ENCODE measurements at regions not wholly inside any gene's neighbourhood (a gene's known extent, or its start where the extent isn't known, plus 50 kb on each side); places are given as distances from the start of the nearest gene placed in this dataset.

DNA sequence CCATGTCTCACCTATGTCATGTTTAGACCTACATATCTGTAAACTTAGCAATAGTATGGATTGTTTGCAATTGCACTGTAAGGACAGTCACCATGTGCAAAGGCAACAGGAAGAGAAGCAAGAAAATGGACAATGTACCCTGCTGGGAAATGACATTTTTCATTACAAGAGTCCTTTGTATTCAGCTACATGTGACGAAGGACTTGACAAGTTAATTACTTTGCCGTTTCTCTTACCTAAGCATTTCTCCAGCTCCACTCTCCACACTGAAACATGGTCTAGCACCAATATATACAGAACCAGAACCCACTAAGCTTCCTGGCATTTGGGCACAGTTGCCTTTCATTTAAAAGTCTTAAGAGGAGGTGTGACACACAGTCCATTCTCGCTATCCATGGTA is 76.6 kb upstream of the PFKP start:
- Histone ChIP-seq H3K4me3 (ENCODE audit: low read depth in 1 of 2, low read length in 2 of 2) (no peak overlapping the region), H3K79me2 (ENCODE audit: insufficient read depth, low read length) (no peaks in the 10 kb centered on the region), H4K20me1 (ENCODE audit: insufficient read depth, low read length) (no peaks in the 10 kb centered on the region), H3K36me3 (ENCODE audit: insufficient read depth, low read length) (no peaks in the 10 kb centered on the region), H3K27ac (ENCODE audit: low read length) (no peak overlapping the region), H3K9me3 (ENCODE audit: insufficient read depth, low read length, severe bottlenecking) (peaks cover 8% of the 10 kb centered on the region), H3K27me3 (ENCODE audit: insufficient read depth, low read length, poor library complexity) (peaks cover 3% of the 10 kb centered on the region), H2AFZ (ENCODE audit: low read depth, low read length) (no peak overlapping the region), H3K9ac (ENCODE audit: low read depth, low read length) (no peak overlapping the region), H3K4me2 (ENCODE audit: insufficient read depth, low read length) (no peak overlapping the region), H3K4me1 (ENCODE audit: insufficient read depth, low read length) (no peaks in the 10 kb centered on the region)
- ATAC-seq (ENCODE audit: insufficient read depth, low read depth) (no peak), DNase-seq (no peak)
- TF ChIP-seq EZH2 (IDR thresholded peaks at IDR 0.05; ENCODE audit: borderline replicate concordance, low read depth, low read length, severe bottlenecking) = no peak
- TF ChIP-seq, protein P1, sequence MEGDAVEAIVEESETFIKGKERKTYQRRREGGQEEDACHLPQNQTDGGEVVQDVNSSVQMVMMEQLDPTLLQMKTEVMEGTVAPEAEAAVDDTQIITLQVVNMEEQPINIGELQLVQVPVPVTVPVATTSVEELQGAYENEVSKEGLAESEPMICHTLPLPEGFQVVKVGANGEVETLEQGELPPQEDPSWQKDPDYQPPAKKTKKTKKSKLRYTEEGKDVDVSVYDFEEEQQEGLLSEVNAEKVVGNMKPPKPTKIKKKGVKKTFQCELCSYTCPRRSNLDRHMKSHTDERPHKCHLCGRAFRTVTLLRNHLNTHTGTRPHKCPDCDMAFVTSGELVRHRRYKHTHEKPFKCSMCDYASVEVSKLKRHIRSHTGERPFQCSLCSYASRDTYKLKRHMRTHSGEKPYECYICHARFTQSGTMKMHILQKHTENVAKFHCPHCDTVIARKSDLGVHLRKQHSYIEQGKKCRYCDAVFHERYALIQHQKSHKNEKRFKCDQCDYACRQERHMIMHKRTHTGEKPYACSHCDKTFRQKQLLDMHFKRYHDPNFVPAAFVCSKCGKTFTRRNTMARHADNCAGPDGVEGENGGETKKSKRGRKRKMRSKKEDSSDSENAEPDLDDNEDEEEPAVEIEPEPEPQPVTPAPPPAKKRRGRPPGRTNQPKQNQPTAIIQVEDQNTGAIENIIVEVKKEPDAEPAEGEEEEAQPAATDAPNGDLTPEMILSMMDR (IDR thresholded peaks at IDR 0.05; ENCODE audit: borderline replicate concordance, extremely low read depth, low read length, poor library complexity, severe bottlenecking) = no peak

DNA sequence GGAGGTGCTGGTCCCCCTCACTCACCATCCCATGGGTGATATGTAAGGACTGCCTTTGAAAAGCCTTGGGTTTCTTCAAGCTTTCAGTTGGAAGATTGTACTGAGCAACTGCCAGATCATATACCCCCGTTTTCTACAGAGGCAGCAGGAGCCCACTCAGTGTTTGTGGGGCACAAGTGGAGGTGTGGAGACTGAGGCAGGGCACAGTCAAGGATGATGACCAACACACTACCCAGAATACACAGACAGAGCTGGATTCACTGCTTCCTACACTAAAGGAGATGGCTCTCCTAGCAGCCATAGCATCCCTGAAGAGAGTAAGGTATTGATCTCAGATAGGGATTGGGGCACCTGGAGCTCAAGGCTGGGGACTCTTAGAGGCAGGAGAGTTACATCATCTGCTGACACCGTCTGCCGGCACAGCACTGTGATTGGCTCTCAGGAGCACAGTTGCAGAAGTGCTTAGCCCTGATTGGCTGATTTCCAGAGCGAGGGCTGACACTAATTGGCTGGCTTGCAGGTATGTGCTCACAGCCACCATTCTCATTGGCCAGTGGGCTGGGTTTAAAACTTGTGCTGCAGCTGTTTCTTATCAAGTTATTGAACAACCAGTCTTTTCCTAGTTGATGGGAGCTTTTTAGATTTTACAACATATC is 77.9 kb upstream of the PFKP start:
- Histone ChIP-seq H2AFZ (ENCODE audit: low read depth, low read length) (no peak overlapping the region), H4K20me1 (ENCODE audit: insufficient read depth, low read length) (no peaks in the 10 kb centered on the region), H3K27me3 (ENCODE audit: insufficient read depth, low read length, poor library complexity) (peaks cover 5% of the 10 kb centered on the region), H3K27ac (ENCODE audit: low read length) (no peak overlapping the region), H3K4me3 (ENCODE audit: low read depth in 1 of 2, low read length in 2 of 2) (no peak overlapping the region), H3K9ac (ENCODE audit: low read depth, low read length) (no peak overlapping the region), H3K4me2 (ENCODE audit: insufficient read depth, low read length) (no peak overlapping the region), H3K9me3 (ENCODE audit: insufficient read depth, low read length, severe bottlenecking) (peaks cover 8% of the 10 kb centered on the region), H3K36me3 (ENCODE audit: insufficient read depth, low read length) (no peaks in the 10 kb centered on the region), H3K79me2 (ENCODE audit: insufficient read depth, low read length) (no peaks in the 10 kb centered on the region), H3K4me1 (ENCODE audit: insufficient read depth, low read length) (no peaks in the 10 kb centered on the region)
- ATAC-seq (ENCODE audit: insufficient read depth, low read depth) (no peak), DNase-seq (no peak)
- TF ChIP-seq, protein P1 (IDR thresholded peaks at IDR 0.05; ENCODE audit: borderline replicate concordance, extremely low read depth, low read length, poor library complexity, severe bottlenecking) = no peak
- no peak for TF ChIP-seq EZH2 (IDR thresholded peaks at IDR 0.05; ENCODE audit: borderline replicate concordance, low read depth, low read length, severe bottlenecking)

DNA sequence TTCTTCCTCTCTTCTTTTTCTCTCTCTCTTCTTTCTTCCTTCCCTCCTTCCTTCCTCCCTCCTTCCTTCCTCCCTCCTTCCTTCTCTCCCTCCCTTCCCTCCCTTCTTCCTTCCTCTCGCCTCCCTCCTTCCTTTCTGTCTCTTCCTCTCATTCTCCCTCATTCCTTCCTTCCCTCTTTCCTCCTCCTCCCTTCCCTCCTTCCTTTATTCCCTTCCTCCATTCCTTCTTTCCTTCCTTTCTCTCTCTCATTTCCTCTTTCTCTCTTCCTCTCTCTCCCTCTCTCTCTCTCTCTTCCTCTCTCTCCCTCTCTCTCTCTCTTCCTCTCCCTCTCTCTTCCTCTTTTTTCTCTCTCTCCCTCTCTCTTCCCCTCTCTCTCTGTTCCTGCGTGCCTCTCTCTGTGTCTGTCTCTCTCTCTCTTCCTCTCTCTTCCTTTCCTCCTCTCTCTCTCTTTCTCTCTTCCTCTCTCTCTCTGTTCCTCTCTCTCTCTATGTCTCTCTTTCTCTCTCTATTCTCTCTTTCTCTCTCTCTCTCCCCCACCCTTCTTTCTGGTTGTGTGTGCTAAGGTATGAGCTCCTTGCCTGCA is 80.1 kb upstream of the PFKP start:
- H4K20me1 ChIP-seq (ENCODE audit: insufficient read depth, low read length) = no peaks in the 10 kb centered on the region
- no peak overlapping the region for H3K4me2 ChIP-seq (ENCODE audit: insufficient read depth, low read length)
- H3K9ac ChIP-seq (ENCODE audit: low read depth, low read length) = no peak overlapping the region
- no peak for ATAC-seq (ENCODE audit: insufficient read depth, low read depth)
- no peak for DNase-seq
- no peaks in the 10 kb centered on the region for H3K79me2 ChIP-seq (ENCODE audit: insufficient read depth, low read length)
- TF ChIP-seq EZH2 (IDR thresholded peaks at IDR 0.05; ENCODE audit: borderline replicate concordance, low read depth, low read length, severe bottlenecking) = no peak
- TF ChIP-seq, protein P1 (IDR thresholded peaks at IDR 0.05; ENCODE audit: borderline replicate concordance, extremely low read depth, low read length, poor library complexity, severe bottlenecking) = no peak
- peaks cover 5% of the 10 kb centered on the region for H3K27me3 ChIP-seq (ENCODE audit: insufficient read depth, low read length, poor library complexity)
- no peaks in the 10 kb centered on the region for H3K4me1 ChIP-seq (ENCODE audit: insufficient read depth, low read length)
- H3K9me3 ChIP-seq (ENCODE audit: insufficient read depth, low read length, severe bottlenecking) = peaks cover 8% of the 10 kb centered on the region
- H3K27ac ChIP-seq (ENCODE audit: low read length) = no peak overlapping the region
- H2AFZ ChIP-seq (ENCODE audit: low read depth, low read length) = no peak overlapping the region
- H3K4me3 ChIP-seq (ENCODE audit: low read depth in 1 of 2, low read length in 2 of 2) = no peak overlapping the region
- H3K36me3 ChIP-seq (ENCODE audit: insufficient read depth, low read length) = no peaks in the 10 kb centered on the region

All from DND-41 (cell line).